ENCODE measurements at regions not wholly inside any gene's neighbourhood (a gene's known extent, or its start where the extent isn't known, plus 50 kb on each side); places are given as distances from the start of the nearest gene placed in this dataset.

DNA sequence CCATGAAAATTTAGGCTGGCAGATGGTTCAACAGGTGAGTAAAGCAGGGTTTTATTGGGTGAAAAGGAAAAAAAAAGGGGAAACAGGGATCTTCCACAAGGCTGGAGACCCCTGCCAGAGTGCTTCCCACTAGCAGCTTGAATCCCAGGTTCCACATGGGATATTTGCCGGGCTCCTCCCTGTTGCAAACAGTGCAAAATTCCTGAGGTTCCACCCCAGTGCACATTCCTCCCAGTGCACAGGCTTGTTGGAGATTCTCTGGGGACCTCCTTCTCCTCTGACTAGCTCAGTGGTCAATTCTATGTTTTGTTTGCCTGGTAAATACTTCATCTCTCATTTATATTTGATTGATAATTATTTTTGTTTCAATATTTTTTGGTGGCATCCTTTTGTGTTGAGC, 66.4 kb upstream of the UGT2B15 start:
- TF ChIP-seq, protein P1, sequence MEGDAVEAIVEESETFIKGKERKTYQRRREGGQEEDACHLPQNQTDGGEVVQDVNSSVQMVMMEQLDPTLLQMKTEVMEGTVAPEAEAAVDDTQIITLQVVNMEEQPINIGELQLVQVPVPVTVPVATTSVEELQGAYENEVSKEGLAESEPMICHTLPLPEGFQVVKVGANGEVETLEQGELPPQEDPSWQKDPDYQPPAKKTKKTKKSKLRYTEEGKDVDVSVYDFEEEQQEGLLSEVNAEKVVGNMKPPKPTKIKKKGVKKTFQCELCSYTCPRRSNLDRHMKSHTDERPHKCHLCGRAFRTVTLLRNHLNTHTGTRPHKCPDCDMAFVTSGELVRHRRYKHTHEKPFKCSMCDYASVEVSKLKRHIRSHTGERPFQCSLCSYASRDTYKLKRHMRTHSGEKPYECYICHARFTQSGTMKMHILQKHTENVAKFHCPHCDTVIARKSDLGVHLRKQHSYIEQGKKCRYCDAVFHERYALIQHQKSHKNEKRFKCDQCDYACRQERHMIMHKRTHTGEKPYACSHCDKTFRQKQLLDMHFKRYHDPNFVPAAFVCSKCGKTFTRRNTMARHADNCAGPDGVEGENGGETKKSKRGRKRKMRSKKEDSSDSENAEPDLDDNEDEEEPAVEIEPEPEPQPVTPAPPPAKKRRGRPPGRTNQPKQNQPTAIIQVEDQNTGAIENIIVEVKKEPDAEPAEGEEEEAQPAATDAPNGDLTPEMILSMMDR (IDR thresholded peaks at IDR 0.05; ENCODE audit: low read depth, low read length) = no peak
- Histone ChIP-seq H3K27me3 (no peaks in the 10 kb centered on the region), H3K27ac (no peak overlapping the region), H3K4me1 (ENCODE audit: low read depth) (peaks cover 10% of the 10 kb centered on the region), H3K9me3 (ENCODE audit: low read depth) (no peaks in the 10 kb centered on the region), H3K4me3 (no peak overlapping the region), H3K36me3 (no peaks in the 10 kb centered on the region)
- no peak for DNase-seq (ENCODE audit: low read depth in 1 of 2, low spot score in 1 of 2)

DNA sequence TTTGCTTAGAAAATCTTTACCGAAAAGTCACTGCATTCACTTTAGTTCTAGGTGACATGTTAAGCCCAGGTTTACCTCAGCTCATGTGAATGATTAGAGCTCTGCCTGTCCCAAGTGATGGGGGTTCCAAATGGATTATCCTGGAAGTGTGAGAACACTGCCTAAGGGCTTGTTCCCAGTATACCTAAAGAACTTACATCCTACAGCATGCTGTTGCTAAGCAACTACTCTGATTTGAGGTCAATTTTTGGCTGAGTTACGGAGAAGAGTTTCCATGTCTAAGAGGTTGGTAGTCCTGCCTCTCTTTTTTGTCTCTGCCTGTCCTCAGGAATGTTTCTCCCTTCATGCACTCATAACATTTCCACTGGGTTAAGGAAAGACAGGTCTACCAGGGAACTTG, 67.6 kb upstream of the UGT2B15 start:
- Histone ChIP-seq H3K4me3 (no peak overlapping the region), H3K27me3 (no peaks in the 10 kb centered on the region), H3K4me1 (ENCODE audit: low read depth) (peaks cover 5% of the 10 kb centered on the region), H3K27ac (no peak overlapping the region), H3K36me3 (no peaks in the 10 kb centered on the region), H3K9me3 (ENCODE audit: low read depth) (no peaks in the 10 kb centered on the region)
- TF ChIP-seq, protein P1 (IDR thresholded peaks at IDR 0.05; ENCODE audit: low read depth, low read length) = no peak
- DNase-seq (ENCODE audit: low read depth in 1 of 2, low spot score in 1 of 2) = no peak

DNA sequence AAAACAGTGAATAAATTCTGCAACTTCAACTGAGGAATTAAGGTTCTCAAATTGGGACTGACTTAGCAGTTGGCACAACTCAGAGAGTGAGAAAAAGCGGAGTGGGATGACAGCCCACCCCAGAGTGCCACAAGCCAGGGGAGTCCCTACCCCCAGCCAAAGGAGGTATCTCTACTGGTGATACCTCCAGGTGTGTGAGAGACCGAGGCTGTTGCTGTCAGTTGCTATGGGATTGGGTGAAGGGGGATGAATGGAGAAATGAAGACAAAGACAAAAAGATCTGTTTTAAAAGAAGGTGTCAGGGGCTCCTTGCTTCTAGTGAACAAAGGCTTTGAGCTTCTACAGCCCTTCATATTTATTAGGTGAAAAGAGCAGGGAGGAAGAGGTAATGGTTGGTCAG, 71.4 kb upstream of the UGT2B10 start:
- Histone ChIP-seq H3K36me3 (no peaks in the 10 kb centered on the region), H3K4me3 (no peak overlapping the region), H3K9me3 (ENCODE audit: low read depth) (no peaks in the 10 kb centered on the region), H3K4me1 (ENCODE audit: low read depth) (no peaks in the 10 kb centered on the region), H3K27ac (no peak overlapping the region), H3K27me3 (no peaks in the 10 kb centered on the region)
- TF ChIP-seq, protein P1 (IDR thresholded peaks at IDR 0.05; ENCODE audit: low read depth, low read length) = no peak
- DNase-seq (ENCODE audit: low read depth in 1 of 2, low spot score in 1 of 2) = no peak

DNA sequence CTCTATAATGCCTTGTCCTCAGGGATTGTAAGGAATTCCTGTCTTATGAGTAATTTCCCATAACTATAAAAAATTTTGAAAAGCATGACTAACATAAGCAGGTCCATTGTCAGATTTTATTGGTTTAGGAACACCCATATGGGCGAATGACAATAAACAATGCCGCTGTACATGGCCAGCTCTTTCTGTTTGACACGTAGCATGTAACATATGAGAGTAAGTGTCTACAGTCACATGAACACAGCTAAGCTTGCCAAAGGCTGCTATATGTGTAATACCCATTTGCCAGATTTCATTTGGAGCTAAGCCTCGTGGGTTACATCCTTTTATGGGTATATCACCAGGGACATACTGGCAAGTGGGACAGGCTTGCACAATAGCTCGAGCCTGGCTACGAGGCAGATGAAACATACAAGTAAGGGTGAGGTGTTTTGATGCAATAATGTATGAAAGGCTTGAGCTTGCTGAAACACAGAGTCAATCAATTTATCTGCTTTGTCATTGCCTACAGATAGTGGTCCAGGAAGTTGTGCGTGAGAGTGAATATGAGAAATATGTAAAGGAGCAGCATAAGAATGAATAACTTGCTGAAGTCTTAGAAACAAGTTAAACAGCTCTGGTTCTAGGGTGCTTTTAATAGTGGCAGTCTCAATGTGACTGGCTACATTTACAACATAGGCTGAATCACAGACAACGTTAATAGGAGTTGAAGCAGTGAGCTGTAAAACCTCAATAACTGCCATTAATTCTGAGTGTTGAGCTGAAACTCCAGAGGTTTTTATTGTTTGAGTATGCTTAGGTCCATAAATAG, 67.4 kb upstream of the UGT2B10 start:
- TF ChIP-seq, protein P1 (IDR thresholded peaks at IDR 0.05; ENCODE audit: low read depth, low read length) = no peak
- Histone ChIP-seq H3K27ac (no peak overlapping the region), H3K9me3 (ENCODE audit: low read depth) (no peaks in the 10 kb centered on the region), H3K4me1 (ENCODE audit: low read depth) (no peaks in the 10 kb centered on the region), H3K4me3 (no peak overlapping the region), H3K36me3 (no peaks in the 10 kb centered on the region), H3K27me3 (no peaks in the 10 kb centered on the region)
- no peak for DNase-seq (ENCODE audit: low read depth in 1 of 2, low spot score in 1 of 2)

DNA sequence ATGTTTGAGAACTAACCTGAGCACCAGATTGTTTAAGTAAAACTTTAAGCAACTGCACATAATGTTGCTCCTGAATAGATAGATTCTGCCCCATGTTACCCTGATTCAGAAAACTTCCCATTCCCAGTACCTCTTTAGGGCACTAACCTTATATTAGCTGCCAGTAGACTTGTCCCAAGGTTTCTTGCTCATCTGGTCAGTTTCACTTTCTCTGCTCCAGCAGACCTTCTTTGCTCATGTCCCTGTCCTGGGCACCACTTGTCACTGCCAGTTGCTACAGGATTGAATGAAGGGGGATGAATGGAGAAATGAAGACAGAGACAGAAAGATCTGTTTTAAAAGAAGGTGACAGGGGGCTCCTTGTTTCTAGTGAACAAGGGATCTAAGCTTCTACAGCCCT, 65.2 kb upstream of the UGT2B10 start:
- Histone ChIP-seq H3K36me3 (no peaks in the 10 kb centered on the region), H3K4me1 (ENCODE audit: low read depth) (no peaks in the 10 kb centered on the region), H3K4me3 (no peak overlapping the region), H3K27me3 (no peaks in the 10 kb centered on the region), H3K9me3 (ENCODE audit: low read depth) (no peaks in the 10 kb centered on the region), H3K27ac (no peak overlapping the region)
- TF ChIP-seq, protein P1 (IDR thresholded peaks at IDR 0.05; ENCODE audit: low read depth, low read length) = no peak
- DNase-seq (ENCODE audit: low read depth in 1 of 2, low spot score in 1 of 2) = no peak
